GM23248 (cell line): ENCODE measurements at regions not wholly inside any gene's neighbourhood (a gene's known extent, or its start where the extent isn't known, plus 50 kb on each side); places are given as distances from the start of the nearest gene placed in this dataset.

Experiments
- EZH2 ChIP-seq: fragments of 200-600 bp; sonication (generic); IDR thresholded peaks from 2 replicates; pipeline ENCODE4 v1.6.1; 2018; ENCODE audit warnings: antibody characterized with exemption, mild to moderate bottlenecking; ENCODE audit not compliant: insufficient read depth, poor library complexity, severe bottlenecking
- EZH2phosphoT487 ChIP-seq: fragments of 200-600 bp; sonication (generic); IDR thresholded peaks from 2 replicates; pipeline ENCODE4 v1.6.1; 2018; ENCODE audit warnings: antibody characterized with exemption, moderate library complexity, mild to moderate bottlenecking, low read depth; ENCODE audit not compliant: insufficient read depth

GRCh38 chr1:5742801-5743200 lies 249.4 kb downstream of the NPHP4 start:
- TF ChIP-seq EZH2phosphoT487 (no peak), EZH2 (no peak)
